ENCODE measurements at regions not wholly inside any gene's neighbourhood (a gene's known extent, or its start where the extent isn't known, plus 50 kb on each side); places are given as distances from the start of the nearest gene placed in this dataset.

GRCh38 chrX:45843518-45843917 lies 642.8 kb upstream of the DIPK2B start:
- TF ChIP-seq SPI1 (IDR thresholded peaks at IDR 0.05; ENCODE audit: borderline replicate concordance, low read depth) (no peak), CTCF (IDR thresholded peaks at IDR 0.05; ENCODE audit: insufficient read depth, low read length) (no peak), GABPA (IDR thresholded peaks at IDR 0.05; ENCODE audit: low read depth) (no peak), POLR2AphosphoS5 (IDR thresholded peaks at IDR 0.05; ENCODE audit: low read depth) (no peak), REST (IDR thresholded peaks at IDR 0.05; ENCODE audit: insufficient replicate concordance, low read depth) (no peak)
- peak in 1 of 2 experiments; percentile 5 for DNase-seq (ENCODE audit: low read depth in 1 of 2, low spot score in 1 of 2)
- H3K4me3 ChIP-seq (replicated peaks; ENCODE audit: insufficient read depth, low read length), result no peak overlapping the region
- no peak overlapping the region for H3K27ac ChIP-seq (replicated peaks)
- H3K27me3 ChIP-seq (ENCODE audit: insufficient read depth, poor library complexity, severe bottlenecking), result no peaks in the 10 kb centered on the region

GRCh38 chrX:45842926-45843315 lies 642.2 kb upstream of the DIPK2B start:
- DNase-seq (ENCODE audit: low read depth in 1 of 2, low spot score in 1 of 2), result no peak
- Histone ChIP-seq H3K27me3 (ENCODE audit: insufficient read depth, poor library complexity, severe bottlenecking) (no peaks in the 10 kb centered on the region), H3K4me3 (replicated peaks; ENCODE audit: insufficient read depth, low read length) (no peak overlapping the region), H3K27ac (replicated peaks) (no peak overlapping the region)
- TF ChIP-seq REST (IDR thresholded peaks at IDR 0.05; ENCODE audit: insufficient replicate concordance, low read depth) (no peak), SPI1 (IDR thresholded peaks at IDR 0.05; ENCODE audit: borderline replicate concordance, low read depth) (no peak), POLR2AphosphoS5 (IDR thresholded peaks at IDR 0.05; ENCODE audit: low read depth) (no peak), CTCF (IDR thresholded peaks at IDR 0.05; ENCODE audit: insufficient read depth, low read length) (no peak), GABPA (IDR thresholded peaks at IDR 0.05; ENCODE audit: low read depth) (no peak)

GRCh38 chrX:45842207-45842925 lies 641.7 kb upstream of the DIPK2B start:
- no peak overlapping the region for H3K27ac ChIP-seq (replicated peaks)
- H3K4me3 ChIP-seq (replicated peaks; ENCODE audit: insufficient read depth, low read length), result no peak overlapping the region
- no peak for DNase-seq (ENCODE audit: low read depth in 1 of 2, low spot score in 1 of 2)
- no peaks in the 10 kb centered on the region for H3K27me3 ChIP-seq (ENCODE audit: insufficient read depth, poor library complexity, severe bottlenecking)
- TF ChIP-seq SPI1 (IDR thresholded peaks at IDR 0.05; ENCODE audit: borderline replicate concordance, low read depth) (no peak), GABPA (IDR thresholded peaks at IDR 0.05; ENCODE audit: low read depth) (no peak), CTCF (IDR thresholded peaks at IDR 0.05; ENCODE audit: insufficient read depth, low read length) (no peak), REST (IDR thresholded peaks at IDR 0.05; ENCODE audit: insufficient replicate concordance, low read depth) (no peak), POLR2AphosphoS5 (IDR thresholded peaks at IDR 0.05; ENCODE audit: low read depth) (no peak)
